Activated CD8-positive, alpha-beta memory T cell treated with anti-CD3 and anti-CD28 coated beads, Interleukin-2, amount 50 U/mL, for 1 hour (primary cell): ENCODE measurements at regions not wholly inside any gene's neighbourhood (a gene's known extent, or its start where the extent isn't known, plus 50 kb on each side); places are given as distances from the start of the nearest gene placed in this dataset.
"Not testable (repeated sequence)": the region's sequence is repeated elsewhere in the genome, so short reads cannot be mapped to it uniquely, and the experiment has no call there.

ENCODE experiments used
- DNase-seq: peaks from one replicate; pipeline ENCODE4 v3.0.0-alpha.2; 2020; ENCODE audit errors: extremely low read depth

GRCh38 chr2:239804161-239805042, 220.7 kb downstream of the NDUFA10 start:
- DNase-seq, result no peak

- DNase-seq, result no peak
Observed at GRCh38 chr2:239803766-239804115, 221.4 kb downstream of the NDUFA10 start.

GRCh38 chr2:239803102-239803765, 221.9 kb downstream of the NDUFA10 start:
- no peak for DNase-seq

- no peak for DNase-seq
Observed at GRCh38 chr2:239802185-239802649, 222.9 kb downstream of the NDUFA10 start.

- DNase-seq, result no peak
Observed at GRCh38 chr2:239801404-239802184, 223.5 kb downstream of the NDUFA10 start.

GRCh38 chr2:239800785-239801386, 224.3 kb downstream of the NDUFA10 start:
- DNase-seq, result no peak

GRCh38 chr2:239797316-239797715, 227.8 kb downstream of the NDUFA10 start:
- DNase-seq, result no peak

- DNase-seq, result not testable (repeated sequence)
Observed at GRCh38 chr2:239795761-239796160, 229.4 kb downstream of the NDUFA10 start.

- DNase-seq, result no peak
Observed at GRCh38 chr2:239793836-239794235, 231.3 kb downstream of the NDUFA10 start.

GRCh38 chr2:239793086-239793485, 232.1 kb downstream of the NDUFA10 start:
- DNase-seq, result no peak

GRCh38 chr2:239792405-239793084, 232.6 kb downstream of the NDUFA10 start:
- no peak for DNase-seq

- DNase-seq, result no peak
Observed at GRCh38 chr2:239791526-239792404, 233.4 kb downstream of the NDUFA10 start.

GRCh38 chr2:239790721-239791120, 234.4 kb downstream of the NDUFA10 start:
- no peak for DNase-seq

GRCh38 chr2:239790313-239790712, 234.8 kb downstream of the NDUFA10 start:
- DNase-seq, result no peak

- DNase-seq, result no peak
Observed at GRCh38 chr2:239789711-239790110, 235.4 kb downstream of the NDUFA10 start.

GRCh38 chr2:239788576-239789098, 236.5 kb downstream of the NDUFA10 start:
- no peak for DNase-seq

GRCh38 chr2:239787538-239788050, 237.5 kb downstream of the NDUFA10 start:
- DNase-seq, result no peak

GRCh38 chr2:239786791-239787190, 238.4 kb downstream of the NDUFA10 start:
- DNase-seq, result no peak

GRCh38 chr2:239781454-239781853, 243.7 kb downstream of the NDUFA10 start:
- DNase-seq, result no peak
